GM11168 (cell line): ENCODE measurements at regions not wholly inside any gene's neighbourhood (a gene's known extent, or its start where the extent isn't known, plus 50 kb on each side); places are given as distances from the start of the nearest gene placed in this dataset.
"Not testable (repeated sequence)": the region's sequence is repeated elsewhere in the genome, so short reads cannot be mapped to it uniquely, and the experiment has no call there.

Source experiments
- in situ Hi-C: fragments of 300-500 bp; cut with MboI; formaldehyde crosslinking; loops from one replicate; pipeline ENCODE4 v1.12.0; 2022; ENCODE audit warnings: low sequenced_read_pairs; ENCODE audit not compliant: unreplicated experiment

DNA sequence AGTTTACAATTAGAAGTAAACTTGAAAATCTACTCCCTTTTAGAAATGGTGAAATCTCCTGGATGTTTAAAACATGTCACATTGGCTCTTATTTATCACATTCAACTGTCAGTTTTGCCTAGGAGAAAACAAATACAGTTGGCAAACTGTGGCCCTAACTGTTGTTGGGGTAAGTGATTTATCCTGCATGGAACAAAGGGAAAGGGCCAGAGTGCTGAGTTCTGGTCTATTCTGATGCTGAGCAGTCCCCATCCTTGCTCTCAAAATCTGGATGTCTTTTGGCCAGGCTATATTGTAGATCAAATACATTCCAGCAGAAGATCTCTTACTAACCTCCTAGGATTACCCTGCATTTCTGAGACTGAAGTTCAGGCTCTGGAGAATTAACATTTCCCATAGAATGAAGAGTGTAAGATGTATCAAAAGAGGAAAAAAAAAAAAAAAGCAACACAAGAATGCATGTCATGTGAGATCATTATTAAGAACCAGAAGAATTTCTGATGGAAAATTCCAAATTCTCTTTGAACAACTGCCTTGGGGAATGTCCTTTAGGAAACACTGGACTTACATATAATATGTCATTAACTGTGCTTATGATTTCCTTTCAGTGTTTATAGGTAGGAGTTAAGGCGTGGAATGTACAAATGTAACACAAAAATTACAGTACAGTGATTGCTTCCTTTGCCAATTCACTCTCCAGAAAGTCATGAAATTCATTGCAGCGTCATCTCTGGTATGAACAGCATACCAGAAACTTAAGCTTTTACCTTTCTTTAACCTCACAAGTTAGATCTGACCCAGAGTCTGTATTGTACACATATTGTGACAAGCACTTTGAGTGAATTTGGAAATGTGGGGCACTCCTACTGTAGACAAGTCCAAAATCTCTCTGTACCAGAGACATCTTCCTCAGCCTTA lies 1012.5 kb upstream of the LCORL start:
- in situ Hi-C loops = no loop called here

DNA sequence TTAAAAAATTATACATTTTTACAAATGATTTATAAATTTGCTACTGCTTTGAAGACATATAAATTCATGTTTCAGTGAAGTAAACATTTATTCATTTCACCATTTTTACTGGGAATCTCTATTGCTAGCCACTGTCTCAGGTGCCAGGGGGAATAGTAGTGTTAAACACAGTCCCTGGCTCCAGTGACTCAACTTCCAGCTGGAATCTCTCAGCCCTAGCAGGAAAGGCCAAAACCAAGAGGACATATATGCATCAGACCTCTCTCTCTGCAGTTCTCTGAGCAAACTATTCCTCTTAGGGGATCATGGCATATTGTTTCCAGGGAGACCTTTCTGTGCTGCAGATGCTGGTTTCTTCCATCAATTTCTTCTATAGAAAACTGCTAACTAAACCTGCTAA lies 1009.0 kb upstream of the LCORL start:
- in situ Hi-C loops = no loop called here

DNA sequence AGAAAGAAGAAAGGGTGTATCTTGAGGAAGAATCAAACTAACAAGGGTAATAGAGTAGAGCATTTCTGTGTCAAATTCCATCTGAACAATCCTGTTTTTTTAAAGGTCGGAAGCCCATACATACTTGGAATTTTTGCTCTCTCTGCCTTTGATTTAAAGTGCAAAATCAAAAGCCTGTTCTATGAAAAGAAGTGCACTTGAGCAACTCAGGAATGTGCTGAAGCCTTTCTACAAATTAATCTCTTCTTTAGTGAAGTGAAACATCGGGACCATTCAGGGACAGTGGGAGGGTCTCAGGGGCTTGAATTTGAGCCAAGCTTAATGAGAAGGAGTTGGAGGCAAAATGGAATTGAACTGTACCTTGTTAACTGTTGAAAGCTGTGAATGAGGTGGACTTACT lies 1008.5 kb upstream of the LCORL start:
- in situ Hi-C loops = no loop called here

DNA sequence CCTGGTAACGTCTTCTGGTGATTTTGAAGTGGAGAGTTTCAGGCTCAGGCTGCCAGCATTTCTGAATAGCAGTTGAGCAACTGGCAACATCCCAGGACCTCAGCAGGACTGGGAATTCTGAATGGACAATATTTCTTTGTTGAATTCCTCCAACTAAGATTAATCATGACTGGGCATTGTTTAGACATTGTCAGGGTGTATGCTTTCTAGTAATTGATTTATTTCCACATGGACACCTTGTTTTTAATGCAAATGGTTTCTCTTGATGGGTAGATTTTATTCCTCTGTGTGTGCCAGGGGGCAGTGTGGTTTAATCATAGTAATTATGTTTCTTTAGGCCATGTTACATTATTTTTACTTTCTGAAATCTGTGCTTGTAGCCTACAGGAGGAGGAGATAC lies 1004.7 kb upstream of the LCORL start:
- in situ Hi-C loops = no loop called here

DNA sequence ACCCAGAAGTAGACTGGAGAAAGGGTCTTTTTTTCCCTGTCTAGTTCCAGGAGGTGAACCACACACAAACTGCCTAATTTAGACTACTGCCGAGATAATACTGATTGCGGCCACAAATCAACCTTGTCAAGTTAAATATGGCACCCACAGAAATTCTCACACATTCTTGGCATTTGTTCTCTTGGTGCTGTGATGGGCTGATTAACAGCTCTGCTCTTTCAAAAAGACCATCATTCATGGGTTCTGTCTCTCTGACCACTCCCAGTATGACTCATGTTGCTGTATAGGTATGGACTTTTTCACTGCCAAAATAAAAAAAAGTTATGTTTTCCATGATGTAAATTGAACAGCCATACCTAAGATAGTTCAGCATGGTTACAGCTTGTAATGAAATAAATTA lies 1003.5 kb upstream of the LCORL start:
- in situ Hi-C loops = no loop called here

DNA sequence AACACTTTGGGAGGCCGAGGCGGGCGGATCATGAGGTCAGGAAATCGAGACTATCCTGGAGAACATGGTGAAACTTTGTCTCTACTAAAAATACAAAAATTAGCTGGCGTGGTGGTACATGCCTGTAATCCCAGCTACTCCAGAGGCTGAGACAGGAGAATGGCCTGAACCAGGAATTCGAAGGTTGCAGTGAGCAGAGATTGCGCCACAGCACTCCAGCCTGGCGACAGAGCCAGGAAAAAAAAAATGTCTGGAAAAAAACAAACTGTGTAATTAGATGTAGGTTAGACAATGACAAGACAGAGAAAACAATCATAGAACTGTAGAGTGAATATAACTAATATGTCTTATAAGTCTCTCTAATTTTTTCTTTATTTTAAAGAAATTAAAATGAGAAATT lies 1002.5 kb upstream of the LCORL start:
- in situ Hi-C loops = no loop called here

DNA sequence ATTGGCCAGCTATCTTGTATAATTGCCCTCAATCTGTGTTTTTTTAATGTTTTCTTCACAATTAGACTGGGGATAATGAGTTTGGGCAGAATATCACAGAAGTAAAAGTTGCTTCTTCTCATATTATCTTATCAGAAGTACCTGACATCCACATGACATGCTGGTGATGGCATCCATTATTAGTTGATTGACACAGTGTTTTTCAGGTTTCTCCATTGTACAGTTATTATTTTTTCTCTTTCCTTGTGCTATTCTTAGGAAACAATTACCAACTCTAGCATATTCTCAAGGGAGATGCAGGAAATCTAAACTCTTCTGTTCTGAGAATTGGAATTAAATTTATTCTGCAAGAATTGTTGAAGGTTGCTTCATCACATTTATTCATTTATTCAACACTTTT lies 1000.1 kb upstream of the LCORL start:
- in situ Hi-C loops = no loop called here

DNA sequence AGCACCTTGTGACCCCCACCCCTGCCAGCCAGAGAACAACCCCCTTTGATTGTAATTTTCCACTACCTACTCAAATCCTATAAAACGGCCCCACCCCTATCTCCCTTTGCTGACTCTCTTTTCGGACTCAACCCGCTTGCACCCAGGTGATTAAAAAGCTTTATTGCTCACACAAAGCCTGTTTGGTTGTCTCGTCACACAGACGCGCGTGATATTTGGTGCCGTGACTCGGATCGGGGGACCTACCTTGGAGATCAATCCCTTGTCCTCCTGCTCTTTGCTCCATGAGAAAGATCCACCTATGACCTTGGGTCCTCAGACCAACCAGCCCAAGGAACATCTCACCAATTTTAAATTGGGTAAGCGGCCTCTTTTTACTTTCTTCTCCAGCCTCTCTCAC lies 995.0 kb upstream of the LCORL start:
- in situ Hi-C loops = not testable (repeated sequence)

DNA sequence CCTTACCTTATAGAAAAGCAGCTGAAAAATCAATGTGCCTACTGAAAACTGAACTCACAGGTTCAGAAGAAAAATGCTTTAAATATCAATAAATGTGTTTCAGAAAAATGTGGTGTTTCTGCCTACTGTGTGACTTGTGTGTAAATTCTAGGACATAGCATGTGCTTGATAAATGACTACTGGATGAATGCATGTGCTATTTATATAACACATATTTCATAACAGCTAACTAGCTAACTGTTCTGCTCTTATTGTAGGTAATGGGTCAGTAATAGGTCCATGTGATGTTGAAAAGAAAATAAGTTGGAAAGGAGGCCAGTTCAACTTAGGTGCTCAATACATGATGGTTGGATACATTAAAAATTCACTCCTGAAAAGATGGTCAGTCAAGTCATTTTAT lies 993.0 kb upstream of the LCORL start:
- in situ Hi-C loops = no loop called here

DNA sequence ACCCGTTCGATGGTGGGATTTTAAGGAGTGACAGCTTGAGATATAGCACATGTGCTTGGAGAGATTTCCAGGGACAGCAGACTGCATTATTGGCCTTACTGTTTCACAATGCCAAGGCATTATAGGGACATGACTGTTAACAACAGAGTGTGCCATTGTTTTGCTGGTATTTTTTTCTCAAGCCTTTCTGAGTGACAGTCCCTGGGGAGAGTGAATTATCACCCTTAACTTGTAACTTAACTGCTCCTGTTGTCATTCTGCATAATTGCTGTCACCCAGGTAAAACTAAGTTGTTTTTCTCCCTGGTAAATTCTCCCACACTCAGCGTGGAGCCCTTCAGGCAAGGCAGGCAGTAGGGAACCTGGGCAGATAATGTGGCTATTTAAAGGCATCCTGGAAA lies 989.2 kb upstream of the LCORL start:
- in situ Hi-C loops = no loop called here

DNA sequence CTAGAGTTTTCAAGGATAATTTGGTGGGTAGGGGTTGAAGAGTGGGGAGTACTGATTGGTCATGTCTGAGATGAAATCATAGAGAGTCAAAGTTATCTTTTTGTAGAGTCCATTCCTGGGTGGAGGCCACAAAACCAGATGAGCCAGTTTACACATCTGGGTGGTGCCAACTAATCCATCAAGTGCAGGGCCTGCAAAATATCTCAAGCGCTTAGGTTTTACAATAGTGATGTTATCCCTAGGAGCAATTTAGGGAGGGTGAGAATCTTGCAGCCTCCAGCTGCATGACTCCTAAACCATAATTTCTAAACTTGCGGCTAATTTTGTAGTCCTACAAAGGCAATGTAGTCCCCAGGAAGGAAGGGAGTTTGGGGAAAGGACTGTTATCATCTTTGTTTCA lies 988.3 kb upstream of the LCORL start:
- in situ Hi-C loops = no loop called here

DNA sequence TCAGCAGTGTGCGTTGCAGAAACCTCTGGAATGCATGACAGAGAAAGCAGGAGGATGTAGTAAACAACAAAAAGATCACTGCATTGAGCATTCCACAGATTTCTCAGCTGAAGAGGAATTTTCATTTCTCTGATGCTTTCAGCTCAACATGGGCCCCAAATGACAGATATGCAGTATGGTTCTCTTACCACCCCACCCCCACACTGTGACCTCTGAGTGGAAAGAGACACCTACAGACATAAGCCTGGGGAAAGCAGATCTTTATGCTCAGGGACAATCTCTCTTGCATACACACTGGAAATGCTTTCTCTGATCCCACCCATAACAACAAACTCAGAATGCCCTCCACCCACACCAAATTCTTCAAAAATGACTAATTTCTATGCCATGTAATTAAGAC lies 983.7 kb upstream of the LCORL start:
- in situ Hi-C loops = no loop called here

DNA sequence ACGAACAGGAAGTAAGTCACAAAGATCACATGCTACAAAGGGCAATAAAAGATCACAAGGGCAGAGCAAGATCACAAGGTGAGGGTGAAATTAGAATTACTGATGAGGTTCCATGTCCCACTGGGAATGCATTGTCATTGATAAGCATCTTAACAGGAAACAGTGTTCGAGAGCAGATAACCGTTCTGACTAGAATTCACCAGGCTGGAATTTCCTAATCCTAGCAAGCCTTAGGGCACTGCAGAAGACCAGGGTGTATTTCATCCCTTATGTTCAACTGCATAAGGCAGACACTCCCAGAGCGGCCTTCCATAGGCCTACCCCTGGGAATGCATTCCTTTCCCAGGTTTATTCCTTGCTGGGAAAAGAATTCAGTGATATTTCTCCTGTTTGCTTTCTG lies 980.6 kb upstream of the LCORL start:
- in situ Hi-C loops = no loop called here

DNA sequence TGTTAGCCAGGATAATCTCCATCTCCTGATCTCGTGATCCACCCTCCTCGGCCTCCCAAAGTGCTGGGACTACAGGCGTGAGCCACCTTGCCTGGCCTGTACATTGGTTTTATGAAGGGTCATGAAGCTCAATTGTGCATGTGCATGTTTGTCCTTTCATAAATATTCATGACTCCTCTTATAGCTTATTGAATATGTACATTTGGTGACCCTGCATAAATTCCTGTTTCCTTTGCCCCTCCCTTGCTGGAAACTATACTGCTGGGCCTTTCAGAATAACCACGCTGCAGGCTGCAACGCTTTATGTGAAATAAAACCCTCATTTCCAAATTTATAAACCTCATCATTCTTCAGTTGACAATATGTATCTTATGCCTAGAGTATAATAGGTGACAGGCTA lies 978.0 kb upstream of the LCORL start:
- in situ Hi-C loops = no loop called here

DNA sequence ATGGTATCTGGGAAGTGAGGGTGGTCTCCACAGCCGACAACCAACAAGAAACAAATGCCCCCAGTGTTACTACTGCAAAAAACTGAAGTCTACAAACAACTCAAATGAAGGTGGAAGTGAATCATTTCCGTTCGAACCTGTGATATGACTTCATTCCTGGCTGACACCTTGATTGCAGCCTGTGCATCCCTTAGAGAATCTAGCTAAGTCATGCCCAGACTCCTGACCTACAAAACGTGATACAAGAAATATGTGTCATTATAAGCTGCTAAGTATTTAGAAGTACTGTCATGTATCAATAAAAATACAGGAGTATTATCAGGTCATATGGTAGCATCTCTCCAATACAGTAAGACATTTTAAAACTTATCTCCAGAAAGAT lies 959.7 kb upstream of the LCORL start:
- in situ Hi-C loops = no loop called here

DNA sequence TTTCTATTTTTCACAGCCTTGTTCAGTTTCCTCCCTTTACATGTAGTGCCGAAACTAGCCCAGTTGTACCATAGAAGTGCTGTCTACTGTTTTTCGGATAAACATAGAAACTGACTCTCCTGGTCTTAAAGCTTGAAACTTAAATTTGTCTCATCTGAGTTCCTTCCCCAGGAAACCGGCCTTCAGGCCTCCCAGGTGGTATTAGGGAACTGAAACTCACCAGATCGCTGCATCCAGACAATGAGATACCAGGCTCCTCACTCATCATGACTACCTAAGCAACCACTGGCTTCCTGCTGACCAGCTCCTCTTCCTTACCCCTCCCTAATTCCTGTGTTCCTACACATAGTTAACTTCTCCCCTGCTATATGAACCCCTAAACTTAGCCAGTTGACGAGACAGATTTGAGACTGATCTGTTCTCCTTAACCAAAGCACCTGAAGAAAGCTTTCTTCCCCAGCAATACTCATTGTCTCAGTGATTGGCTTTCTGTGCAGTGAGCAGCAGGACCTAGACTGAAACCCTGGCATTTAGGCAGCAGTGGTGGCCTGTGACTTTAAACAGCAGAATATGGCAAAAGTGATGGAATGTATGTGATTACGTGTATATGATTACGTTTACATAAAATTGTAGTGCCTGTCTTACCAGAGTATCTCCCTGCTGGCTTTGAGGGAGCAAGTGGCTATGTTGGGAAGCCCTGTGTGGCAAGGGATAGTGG lies 959.1 kb upstream of the LCORL start:
- in situ Hi-C loops = no loop called here

DNA sequence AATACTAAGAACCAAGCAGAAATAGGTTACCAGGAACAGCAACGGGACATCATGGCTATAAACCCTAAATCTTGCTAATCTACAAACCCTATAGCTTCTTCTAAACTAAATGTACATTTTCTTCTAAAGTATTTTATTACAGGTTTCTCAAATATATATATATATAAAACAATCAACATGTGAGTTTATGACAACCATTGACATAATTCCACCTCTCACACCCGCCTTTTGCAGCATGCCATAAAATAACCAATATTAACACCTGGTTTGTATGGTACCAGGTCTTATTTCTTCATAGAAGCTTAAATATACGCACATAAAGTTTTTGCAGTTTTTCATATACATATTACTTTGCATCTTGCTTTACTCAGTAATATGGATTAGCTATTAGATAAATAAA lies 955.3 kb upstream of the LCORL start:
- in situ Hi-C loops = no loop called here

DNA sequence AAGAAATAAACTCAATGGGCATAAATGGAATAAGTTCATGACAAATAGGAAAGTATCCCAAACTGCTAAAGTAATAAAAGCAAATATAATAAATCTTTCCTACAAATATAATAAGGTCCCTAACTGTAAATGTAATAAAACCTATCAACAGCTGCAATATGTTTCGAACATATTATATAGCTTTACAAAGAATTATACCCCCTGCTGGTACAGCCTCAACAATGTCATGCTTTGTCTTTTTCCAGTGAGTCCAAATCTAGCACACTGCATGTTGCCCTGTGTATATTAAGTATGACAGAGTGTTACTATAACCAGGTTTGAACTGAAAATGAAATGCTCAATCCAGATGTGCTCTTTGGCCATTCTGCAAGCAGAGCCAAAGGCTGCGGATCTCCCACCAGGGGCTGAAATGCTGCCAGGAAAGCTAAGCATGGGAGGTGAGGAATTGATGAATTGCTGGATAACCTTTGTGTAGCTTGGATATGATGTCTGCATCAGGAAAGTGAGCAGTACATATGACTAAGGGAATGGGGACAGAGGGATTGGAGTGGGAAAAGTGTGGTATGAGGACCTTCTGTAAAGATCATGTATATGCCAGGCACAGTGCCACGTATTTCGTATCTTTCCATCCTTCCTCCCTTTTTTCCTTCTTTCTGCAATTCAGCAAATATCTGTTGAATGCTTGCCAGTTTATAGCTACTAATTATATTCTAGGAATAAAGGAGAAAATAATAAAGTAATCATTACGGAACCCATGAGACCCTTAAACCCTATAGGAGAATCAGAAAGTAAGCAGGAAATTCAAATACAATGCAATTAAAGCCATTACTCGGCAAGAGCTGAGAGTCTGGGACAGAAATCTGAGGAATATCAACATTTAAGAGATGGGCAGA lies 954.6 kb upstream of the LCORL start:
- in situ Hi-C loops = no loop called here

DNA sequence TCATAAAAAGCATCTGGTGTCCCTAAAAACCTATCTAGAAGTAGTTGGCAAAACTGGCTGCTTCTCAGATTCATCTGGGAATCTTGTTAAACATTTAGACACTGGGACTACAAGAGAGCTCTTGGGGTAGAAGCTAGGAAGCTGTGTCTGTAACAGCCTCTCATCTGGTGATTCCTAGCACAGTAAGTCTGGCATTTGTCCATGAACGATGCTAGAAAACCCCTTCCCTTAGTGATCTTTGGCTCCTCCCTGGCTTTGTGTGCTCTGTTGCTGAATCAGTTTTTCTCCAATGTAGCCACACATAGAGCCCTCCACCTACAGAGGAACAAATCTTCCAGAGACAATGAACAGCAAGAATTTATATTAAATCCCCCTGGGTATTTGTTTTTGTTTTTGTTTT lies 951.7 kb upstream of the LCORL start:
- in situ Hi-C loops = no loop called here

DNA sequence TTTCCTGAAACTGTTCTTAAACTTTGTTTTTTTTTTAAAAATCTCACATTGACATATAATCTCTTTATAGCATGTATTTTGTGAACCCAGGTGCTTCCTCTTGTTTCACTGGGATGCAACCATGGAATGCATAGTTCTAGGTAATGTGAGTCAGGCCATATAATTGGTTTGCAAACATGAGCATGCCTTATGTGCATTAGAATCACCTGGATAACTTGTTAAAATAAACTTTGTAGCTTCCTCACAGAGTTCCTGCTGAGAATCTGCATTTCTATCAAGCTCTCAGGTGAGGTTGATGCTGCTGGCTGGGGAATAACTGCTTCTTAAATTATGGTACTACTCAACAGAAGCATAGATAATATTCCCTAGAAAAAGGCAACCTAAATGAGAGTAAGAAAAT lies 940.3 kb upstream of the LCORL start:
- in situ Hi-C loops = no loop called here

DNA sequence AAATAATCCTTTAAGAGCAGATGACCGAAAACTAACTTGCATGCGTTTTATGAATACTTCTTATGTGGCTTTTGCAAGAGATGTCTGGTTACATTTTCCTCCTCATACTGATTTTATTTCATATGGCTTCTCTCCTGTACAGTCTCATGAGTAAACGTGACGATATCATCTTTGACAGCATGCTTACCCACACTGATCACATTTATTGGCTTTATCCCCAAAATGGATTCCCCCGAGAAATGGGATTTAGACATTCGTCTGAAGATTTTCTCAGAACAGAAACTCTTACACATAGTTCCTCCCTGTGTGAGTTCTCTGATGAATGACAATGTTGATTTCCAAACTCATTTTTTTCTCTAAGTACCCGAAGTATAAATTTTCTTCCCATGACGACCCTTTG lies 939.7 kb upstream of the LCORL start:
- in situ Hi-C loops = no loop called here
